Caco-2 (cell line): ENCODE measurements at regions not wholly inside any gene's neighbourhood (a gene's known extent, or its start where the extent isn't known, plus 50 kb on each side); places are given as distances from the start of the nearest gene placed in this dataset.

Experiments
- BruUV-seq: library from RNA; stranded (reverse); fragments of 400-500 nt; replicated peaks from 2 replicates; lab custom pipeline; 2021; lab: Mats Ljungman, UMichigan
- CTCF ChIA-PET: fragments of 300-600 bp; sonication (Branson Sonifier 250); formaldehyde crosslinking; loops from one replicate; lab custom pipeline; 2022; ENCODE audit warnings: antibody characterized with exemption; lab: Charles Lee
- POLR2A ChIA-PET: fragments of 300-600 bp; sonication (Branson Sonifier 250); formaldehyde crosslinking; loops from one replicate; lab custom pipeline; 2022; ENCODE audit warnings: antibody characterized with exemption; lab: Charles Lee
- DNase-seq, 2 experiments: peaks; one replicate each; pipeline versions ENCODE4 v3.0.0 to v3.0.0-alpha.2; 2020 to 2022
- H3K27me3 ChIP-seq: replicated peaks from 2 replicates; pipeline ENCODE4 v1.6.0; 2011; ENCODE audit warnings: low read length; ENCODE audit not compliant: control insufficient read depth, insufficient read depth
- H3K36me3 ChIP-seq: 2 replicates; pipeline ENCODE4 v1.5.1; 2011; ENCODE audit warnings: low read length; ENCODE audit not compliant: control insufficient read depth, insufficient read depth
- H3K4me1 ChIP-seq: fragments of 250-450 bp; sonication (Bioruptor Pico); 2 replicates; pipeline ENCODE4 v1.5.1; 2020; ENCODE audit warnings: mild to moderate bottlenecking
- H3K4me3 ChIP-seq: 2 replicates; pipeline ENCODE4 v1.5.1; 2011; ENCODE audit warnings: low read depth, mild to moderate bottlenecking, control low read depth, low read length
- H3K9me3 ChIP-seq: fragments of 250-450 bp; sonication (Bioruptor Pico); 2 replicates; pipeline ENCODE4 v1.5.1; 2020; ENCODE audit warnings: mild to moderate bottlenecking, moderate library complexity
- H3K27ac Mint-ChIP-seq: one replicate; pipeline ENCODE4 v1.8.0; 2022; ENCODE audit warnings: mixed read lengths; ENCODE audit not compliant: unreplicated experiment
- H3K27me3 Mint-ChIP-seq: one replicate; pipeline ENCODE4 v1.8.0; 2022; ENCODE audit warnings: mixed read lengths; ENCODE audit not compliant: insufficient read depth, unreplicated experiment
- H3K36me3 Mint-ChIP-seq: one replicate; pipeline ENCODE4 v1.8.0; 2022; ENCODE audit warnings: mild to moderate bottlenecking, mixed read lengths; ENCODE audit not compliant: insufficient read depth, unreplicated experiment
- H3K4me1 Mint-ChIP-seq: one replicate; pipeline ENCODE4 v1.8.0; 2022; ENCODE audit warnings: low read depth, mixed read lengths; ENCODE audit not compliant: unreplicated experiment
- H3K4me3 Mint-ChIP-seq: one replicate; pipeline ENCODE4 v1.8.0; 2022; ENCODE audit warnings: mild to moderate bottlenecking, moderate library complexity, mixed read lengths; ENCODE audit not compliant: unreplicated experiment
- H3K9me3 Mint-ChIP-seq: one replicate; pipeline ENCODE4 v1.8.0; 2022; ENCODE audit warnings: mixed read lengths; ENCODE audit not compliant: unreplicated experiment
- intact Hi-C: fragments of 100-400 bp; cut with micrococcal nuclease; formaldehyde crosslinking; loops from one replicate; pipeline ENCODE4 v1.10.0; 2022; ENCODE audit not compliant: unreplicated experiment
- TF ChIP-seq, protein P1 (sequence below), 2 experiments: fragments of 200-600 bp in 1 of 2; IDR thresholded peaks; 1 replicate in 1 of 2; 2 replicates in 1 of 2; pipeline versions ENCODE4 v1.5.1 to v1.8.0; 2011 to 2022; ENCODE audit warnings: antibody characterized with exemption in 1 of 2, control low read depth in 1 of 2, inconsistent platforms in 1 of 2, low read depth in 1 of 2, low read length in 1 of 2, mild to moderate bottlenecking in 1 of 2, moderate library complexity in 1 of 2; ENCODE audit not compliant: insufficient read depth in 1 of 2, severe bottlenecking in 1 of 2, unreplicated experiment in 1 of 2

DNA sequence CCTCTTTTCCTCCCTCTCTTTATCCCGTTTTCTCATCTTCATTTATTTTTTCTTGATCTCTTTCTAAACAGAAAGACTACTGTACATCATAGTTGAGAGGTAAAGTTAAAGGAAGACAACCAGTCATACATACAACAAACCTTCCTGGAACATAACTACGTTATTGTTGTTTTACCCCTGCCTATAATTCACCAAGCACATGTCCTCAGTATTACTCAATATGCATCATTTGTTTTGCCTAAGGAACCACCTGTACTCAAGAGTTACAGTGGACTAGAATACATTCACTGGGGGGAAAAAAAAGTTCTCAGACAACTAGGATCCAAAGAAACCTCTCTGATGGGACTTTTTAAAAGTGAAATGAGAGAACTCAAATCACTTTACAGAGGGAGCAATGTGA lies 344.7 kb upstream of the RBMS3 start:
- no peak for DNase-seq
- no peaks in the 10 kb centered on the region for H3K36me3 ChIP-seq
- BruUV-seq, result no TSS peak
- H3K4me1 ChIP-seq, result no peaks in the 10 kb centered on the region
- H3K27me3 ChIP-seq, result no peaks in the 10 kb centered on the region
- no peak overlapping the region for H3K4me3 ChIP-seq
- intact Hi-C loops, result no loop called here
- TF ChIP-seq, protein P1, sequence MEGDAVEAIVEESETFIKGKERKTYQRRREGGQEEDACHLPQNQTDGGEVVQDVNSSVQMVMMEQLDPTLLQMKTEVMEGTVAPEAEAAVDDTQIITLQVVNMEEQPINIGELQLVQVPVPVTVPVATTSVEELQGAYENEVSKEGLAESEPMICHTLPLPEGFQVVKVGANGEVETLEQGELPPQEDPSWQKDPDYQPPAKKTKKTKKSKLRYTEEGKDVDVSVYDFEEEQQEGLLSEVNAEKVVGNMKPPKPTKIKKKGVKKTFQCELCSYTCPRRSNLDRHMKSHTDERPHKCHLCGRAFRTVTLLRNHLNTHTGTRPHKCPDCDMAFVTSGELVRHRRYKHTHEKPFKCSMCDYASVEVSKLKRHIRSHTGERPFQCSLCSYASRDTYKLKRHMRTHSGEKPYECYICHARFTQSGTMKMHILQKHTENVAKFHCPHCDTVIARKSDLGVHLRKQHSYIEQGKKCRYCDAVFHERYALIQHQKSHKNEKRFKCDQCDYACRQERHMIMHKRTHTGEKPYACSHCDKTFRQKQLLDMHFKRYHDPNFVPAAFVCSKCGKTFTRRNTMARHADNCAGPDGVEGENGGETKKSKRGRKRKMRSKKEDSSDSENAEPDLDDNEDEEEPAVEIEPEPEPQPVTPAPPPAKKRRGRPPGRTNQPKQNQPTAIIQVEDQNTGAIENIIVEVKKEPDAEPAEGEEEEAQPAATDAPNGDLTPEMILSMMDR (IDR thresholded peaks at IDR 0.05; ENCODE audit: insufficient read depth in 1 of 2, low read depth in 1 of 2, low read length in 1 of 2, severe bottlenecking in 1 of 2, unreplicated experiment in 1 of 2), result no peak
- no peaks in the 10 kb centered on the region for H3K9me3 ChIP-seq
- H3K27ac Mint-ChIP-seq, result no peak overlapping the region
- H3K36me3 Mint-ChIP-seq, result no peaks in the 10 kb centered on the region
- POLR2A ChIA-PET, result no interaction called here
- peaks cover 2% of the 10 kb centered on the region for H3K27me3 Mint-ChIP-seq
- CTCF ChIA-PET, result no interaction called here
- H3K9me3 Mint-ChIP-seq, result no peaks in the 10 kb centered on the region
- no peaks in the 10 kb centered on the region for H3K4me1 Mint-ChIP-seq
- H3K4me3 Mint-ChIP-seq, result no peak overlapping the region

DNA sequence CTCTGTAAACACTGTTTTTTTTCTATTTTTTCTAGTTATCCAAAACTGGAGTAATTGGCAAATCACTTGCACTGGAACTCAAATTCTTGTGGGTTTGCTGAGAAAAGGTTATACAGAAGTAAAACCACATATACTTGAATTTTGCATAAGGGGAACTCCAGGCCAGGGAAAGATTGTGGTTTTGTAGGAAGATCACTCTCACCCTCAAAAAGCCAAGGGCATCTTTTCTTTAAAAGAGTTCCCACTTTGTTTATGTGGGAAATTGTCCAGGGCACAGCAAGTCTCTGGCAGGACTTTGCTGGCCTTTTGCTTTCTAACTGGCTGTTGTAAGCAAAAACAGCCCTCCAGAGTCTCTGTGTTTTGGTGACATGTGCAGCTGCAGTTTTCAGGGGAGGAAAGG lies 340.3 kb upstream of the RBMS3 start:
- intact Hi-C loops, result no loop called here
- H3K27ac Mint-ChIP-seq, result no peak overlapping the region
- no peak overlapping the region for H3K4me3 ChIP-seq
- H3K27me3 ChIP-seq, result no peaks in the 10 kb centered on the region
- BruUV-seq, result no TSS peak
- TF ChIP-seq, protein P1 (IDR thresholded peaks at IDR 0.05; ENCODE audit: insufficient read depth in 1 of 2, low read depth in 1 of 2, low read length in 1 of 2, severe bottlenecking in 1 of 2, unreplicated experiment in 1 of 2), result no peak
- no peaks in the 10 kb centered on the region for H3K36me3 Mint-ChIP-seq
- DNase-seq, result no peak
- H3K9me3 Mint-ChIP-seq, result no peaks in the 10 kb centered on the region
- no peaks in the 10 kb centered on the region for H3K36me3 ChIP-seq
- no peaks in the 10 kb centered on the region for H3K4me1 ChIP-seq
- no peak overlapping the region for H3K4me3 Mint-ChIP-seq
- no peaks in the 10 kb centered on the region for H3K9me3 ChIP-seq
- no peaks in the 10 kb centered on the region for H3K4me1 Mint-ChIP-seq
- peaks cover 2% of the 10 kb centered on the region for H3K27me3 Mint-ChIP-seq
- ChIA-PET CTCF (no interaction called here), POLR2A (no interaction called here)

DNA sequence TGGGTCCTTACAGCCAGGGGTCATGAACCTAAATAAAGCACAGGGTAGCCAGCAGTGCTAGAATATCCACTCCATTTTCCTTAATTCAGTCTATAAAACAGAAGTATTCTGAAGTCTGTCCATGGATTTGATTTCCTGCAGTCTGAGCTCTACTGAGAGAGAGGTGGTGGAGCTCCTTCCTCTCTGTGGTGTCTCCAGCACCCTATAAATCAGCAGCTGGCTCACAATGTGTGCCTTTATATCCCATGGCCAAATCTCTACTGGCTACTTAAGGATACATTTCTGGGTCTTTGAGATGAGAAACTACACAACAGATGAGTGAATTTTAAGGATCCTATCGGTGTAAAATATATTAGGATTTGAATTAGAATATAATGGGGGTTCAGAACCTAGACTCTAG lies 339.9 kb upstream of the RBMS3 start:
- no TSS peak for BruUV-seq
- H3K27ac Mint-ChIP-seq, result no peak overlapping the region
- H3K4me1 Mint-ChIP-seq, result no peaks in the 10 kb centered on the region
- Histone ChIP-seq H3K36me3 (no peaks in the 10 kb centered on the region), H3K9me3 (no peaks in the 10 kb centered on the region), H3K27me3 (no peaks in the 10 kb centered on the region), H3K4me1 (no peaks in the 10 kb centered on the region), H3K4me3 (no peak overlapping the region)
- intact Hi-C loops, result no loop called here
- ChIA-PET POLR2A (no interaction called here), CTCF (no interaction called here)
- H3K4me3 Mint-ChIP-seq, result no peak overlapping the region
- H3K9me3 Mint-ChIP-seq, result no peaks in the 10 kb centered on the region
- no peaks in the 10 kb centered on the region for H3K36me3 Mint-ChIP-seq
- DNase-seq, result no peak
- TF ChIP-seq, protein P1 (IDR thresholded peaks at IDR 0.05; ENCODE audit: insufficient read depth in 1 of 2, low read depth in 1 of 2, low read length in 1 of 2, severe bottlenecking in 1 of 2, unreplicated experiment in 1 of 2), result no peak
- peaks cover 2% of the 10 kb centered on the region for H3K27me3 Mint-ChIP-seq
